Endothelial cell of umbilical vein (primary cell): ENCODE measurements at regions not wholly inside any gene's neighbourhood (a gene's known extent, or its start where the extent isn't known, plus 50 kb on each side); places are given as distances from the start of the nearest gene placed in this dataset.

Experiments
- BruUV-seq: library from RNA; stranded (reverse); fragments of 400-500 nt; replicated peaks from 2 replicates; lab custom pipeline; 2021; lab: Mats Ljungman, UMichigan
- CTCF ChIA-PET: fragments of 300-600, 350-600 bp; sonication (Branson Sonifier 250); formaldehyde crosslinking; loops from one replicate; lab custom pipeline; 2021; ENCODE audit warnings: antibody characterized with exemption, inconsistent platforms; lab: Charles Lee
- POLR2A ChIA-PET: fragments of 300-600, 350-600 bp; sonication (Branson Sonifier 250); formaldehyde crosslinking; loops from one replicate; lab custom pipeline; 2021; ENCODE audit warnings: antibody characterized with exemption, inconsistent platforms; lab: Charles Lee
- DNase-seq: peaks from one replicate; pipeline ENCODE4 v3.0.0-alpha.2; 2011; ENCODE audit warnings: low read depth, low spot score
- FAIRE-seq: peaks from 2 replicates; lab custom pipeline; 2011; peaks lifted over from hg19 to GRCh38; lab: Jason Lieb, UNC
- H2AFZ ChIP-seq: 2 replicates; pipeline ENCODE4 v1.6.0; 2012; ENCODE audit warnings: low read depth, low read length, control low read depth, inconsistent platforms
- H3K27ac ChIP-seq: 2 replicates; pipeline ENCODE4 v1.5.1; 2011; ENCODE audit warnings: low read depth, mild to moderate bottlenecking, control low read depth, low read length, moderate library complexity; ENCODE audit not compliant: insufficient read depth
- H3K27me3 ChIP-seq, 2 experiments: 2 replicates each; pipeline versions ENCODE4 v1.6.0 to v1.6.1; 2011; ENCODE audit warnings: low read length in 2 of 2, mixed read lengths in 1 of 2; ENCODE audit not compliant: control insufficient read depth in 2 of 2, insufficient read depth in 2 of 2
- H3K36me3 ChIP-seq, 2 experiments: 2 replicates in 1 of 2; 3 replicates in 1 of 2; pipeline ENCODE4 v1.5.1; 2011; ENCODE audit warnings: low read length in 2 of 2, mild to moderate bottlenecking in 1 of 2, moderate library complexity in 1 of 2; ENCODE audit not compliant: control insufficient read depth in 2 of 2, insufficient read depth in 2 of 2; ENCODE audit errors: extremely low read depth in 1 of 2
- H3K4me1 ChIP-seq: 3 replicates; pipeline ENCODE4 v1.5.1; 2011; ENCODE audit warnings: mild to moderate bottlenecking, low read length; ENCODE audit not compliant: control insufficient read depth, insufficient read depth; ENCODE audit errors: extremely low read depth
- H3K4me2 ChIP-seq: 2 replicates; pipeline ENCODE4 v1.6.1; 2011; ENCODE audit warnings: low read length, control low read depth, mixed read lengths; ENCODE audit not compliant: insufficient read depth
- H3K4me3 ChIP-seq, 3 experiments: fragments of 200-600 bp in 1 of 3; sonication (generic), shearing (Covaris generic) in 1 of 3; replicated peaks in 1 of 3; 2 replicates each; pipeline ENCODE4 v1.5.1; 2011 to 2016; ENCODE audit warnings: control low read depth in 3 of 3, low read length in 3 of 3, mild to moderate bottlenecking in 2 of 3, inconsistent platforms in 1 of 3, low read depth in 1 of 3, moderate library complexity in 1 of 3; ENCODE audit not compliant: insufficient read depth in 1 of 3
- H3K79me2 ChIP-seq: 2 replicates; pipeline ENCODE4 v1.6.0; 2012; ENCODE audit warnings: low read length, inconsistent platforms; ENCODE audit not compliant: control insufficient read depth, insufficient read depth
- H3K9ac ChIP-seq: replicated peaks from 2 replicates; pipeline ENCODE3; 2011; ENCODE audit warnings: low read length, control low read depth; ENCODE audit not compliant: insufficient read depth; ENCODE audit errors: extremely low read depth
- H3K9me1 ChIP-seq: replicated peaks from 3 replicates; pipeline ENCODE4 v1.6.0; 2011; ENCODE audit warnings: mild to moderate bottlenecking, low read length; ENCODE audit not compliant: control insufficient read depth, insufficient read depth; ENCODE audit errors: extremely low read depth
- H3K9me3 ChIP-seq: replicated peaks from 2 replicates; pipeline ENCODE4 v1.5.1; 2012; ENCODE audit warnings: low read length, inconsistent platforms; ENCODE audit not compliant: control insufficient read depth, insufficient read depth
- H4K20me1 ChIP-seq: replicated peaks from 2 replicates; pipeline ENCODE3; 2011; ENCODE audit warnings: mild to moderate bottlenecking, low read length; ENCODE audit not compliant: control insufficient read depth, insufficient read depth; ENCODE audit errors: extremely low read depth
- CTCF ChIP-seq, 2 donors: IDR thresholded peaks; 1 replicate in 1 of 2; 2 replicates in 1 of 2; pipeline ENCODE4 v1.5.1; 2011; ENCODE audit warnings: low read length in 2 of 2, mild to moderate bottlenecking in 2 of 2, moderate library complexity in 2 of 2, control low read depth in 1 of 2, inconsistent platforms in 1 of 2, low read depth in 1 of 2; ENCODE audit not compliant: insufficient read depth in 1 of 2; ENCODE audit errors: extremely low read depth in 1 of 2
- EZH2 ChIP-seq: IDR thresholded peaks from 2 replicates; pipeline ENCODE4 v1.6.1; 2012; ENCODE audit warnings: borderline replicate concordance, low read depth, mild to moderate bottlenecking, moderate library complexity, low read length, inconsistent platforms; ENCODE audit not compliant: severe bottlenecking
- FOS ChIP-seq: IDR thresholded peaks from 2 replicates; pipeline ENCODE4 v1.6.1; 2011; ENCODE audit warnings: mild to moderate bottlenecking, low read length, moderate library complexity, borderline replicate concordance; ENCODE audit not compliant: insufficient read depth
- GATA2 ChIP-seq: IDR thresholded peaks from 2 replicates; pipeline ENCODE4 v1.7.0; 2011; ENCODE audit warnings: low read depth, mild to moderate bottlenecking, moderate library complexity, mixed read lengths, low read length; ENCODE audit not compliant: insufficient read length, insufficient read depth
- JUN ChIP-seq: IDR thresholded peaks from 2 replicates; pipeline ENCODE4 v1.6.1; 2011; ENCODE audit warnings: borderline replicate concordance, low read depth; ENCODE audit not compliant: insufficient read length, insufficient read depth
- MAX ChIP-seq: IDR thresholded peaks from 2 replicates; pipeline ENCODE4 v1.6.1; 2011; ENCODE audit not compliant: insufficient read depth, insufficient read length
- MYC ChIP-seq: IDR thresholded peaks from one replicate; pipeline ENCODE4 v1.6.1; 2011; ENCODE audit warnings: mild to moderate bottlenecking, low read depth, low read length
- POLR2A ChIP-seq: IDR thresholded peaks from 2 replicates; pipeline ENCODE4 v1.6.1; 2012; ENCODE audit warnings: low read depth, mild to moderate bottlenecking, control low read depth, low read length
- POLR2AphosphoS5 ChIP-seq: IDR thresholded peaks from 2 replicates; pipeline ENCODE4 v1.6.1; 2012; ENCODE audit warnings: low read depth, mild to moderate bottlenecking, control low read depth, low read length, moderate library complexity; ENCODE audit not compliant: insufficient read depth
- dilution Hi-C: fragments of 300-500 bp; cut with MboI; formaldehyde crosslinking; loops from one replicate; pipeline ENCODE4 v1.15.0; 2019; ENCODE audit warnings: low sequenced_read_pairs; ENCODE audit not compliant: extremely low pct_ligation_motif_present
- intact Hi-C: fragments of 100-400 bp; cut with micrococcal nuclease; formaldehyde crosslinking; loops from one replicate; pipeline ENCODE4 v1.10.0; 2022

- dilution Hi-C loops (no loop called here), intact Hi-C loops (no loop called here)
- Histone ChIP-seq H4K20me1 (no peaks in the 10 kb centered on the region), H3K9me1 (no peaks in the 10 kb centered on the region), H3K9ac (no peak overlapping the region), H3K4me1 (no peaks in the 10 kb centered on the region), H2AFZ (no peak overlapping the region), H3K27ac (no peak overlapping the region), H3K9me3 (no peaks in the 10 kb centered on the region), H3K4me2 (no peak overlapping the region), H3K4me3 (no peak overlapping the region), H3K36me3 (no peaks in the 10 kb centered on the region), H3K27me3 (no peaks in the 10 kb centered on the region), H3K79me2 (no peaks in the 10 kb centered on the region)
- TF ChIP-seq GATA2, result no peak
- no peak for TF ChIP-seq POLR2A
- TF ChIP-seq FOS, result no peak
- no peak for TF ChIP-seq CTCF (IDR thresholded peaks at IDR 0.05; ENCODE audit: extremely low read depth in 1 of 2, insufficient read depth in 1 of 2, low read depth in 1 of 2, low read length in 2 of 2)
- TF ChIP-seq POLR2AphosphoS5, result no peak
- TF ChIP-seq MYC, result no peak
- TF ChIP-seq MAX, result no peak
- TF ChIP-seq EZH2, result no peak
- TF ChIP-seq JUN, result no peak
- ChIA-PET CTCF (no interaction called here), POLR2A (no interaction called here)
- FAIRE-seq, result no peak
- no peak for DNase-seq
- BruUV-seq, result no TSS peak
Observed at GRCh38 chr13:38535261-38535660, 151.6 kb upstream of the FREM2 start.
